Hematopoietic multipotent progenitor cell treated with erythropoietin and hydrocortisone succinate and interleukin-3 and kit ligand, for 15 days (in vitro differentiated cells): ENCODE measurements at regions not wholly inside any gene's neighbourhood (a gene's known extent, or its start where the extent isn't known, plus 50 kb on each side); places are given as distances from the start of the nearest gene placed in this dataset.
"Not testable (repeated sequence)": the region's sequence is repeated elsewhere in the genome, so short reads cannot be mapped to it uniquely, and the experiment has no call there.

Experiments used
- DNase-seq: peaks from one replicate; pipeline ENCODE4 v3.0.0-alpha.2; 2015; ENCODE audit warnings: low spot score

DNA sequence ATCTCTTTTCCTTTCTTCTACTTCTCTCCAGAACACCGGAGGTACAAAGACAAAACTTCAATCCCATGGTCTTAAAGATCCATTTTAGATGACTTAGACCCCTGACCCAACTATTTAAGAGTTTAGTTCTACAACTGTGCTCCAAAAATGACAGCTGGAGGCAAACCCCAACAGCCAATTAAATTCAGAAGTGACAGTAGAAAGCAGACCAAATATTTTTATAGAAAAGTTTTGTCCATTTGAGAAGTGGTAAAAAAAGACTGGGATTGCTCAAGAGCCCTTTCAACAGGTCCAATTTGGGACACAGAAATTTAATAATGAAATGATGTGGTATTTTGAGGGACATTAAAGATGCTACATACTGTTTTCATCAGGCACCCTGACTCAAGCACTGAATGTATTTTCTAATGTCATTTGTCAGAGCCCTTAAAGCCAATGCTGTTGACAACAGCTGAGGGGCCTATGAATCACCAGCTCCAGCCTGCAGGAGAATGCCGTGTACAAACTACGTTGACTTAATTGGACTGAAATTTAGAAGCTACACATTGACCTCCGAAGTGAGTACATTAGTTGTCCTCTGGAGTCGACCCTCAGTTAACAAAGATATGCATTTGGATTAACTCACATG, 147.5 kb upstream of the PIK3R1 start:
- no peak for DNase-seq

DNA sequence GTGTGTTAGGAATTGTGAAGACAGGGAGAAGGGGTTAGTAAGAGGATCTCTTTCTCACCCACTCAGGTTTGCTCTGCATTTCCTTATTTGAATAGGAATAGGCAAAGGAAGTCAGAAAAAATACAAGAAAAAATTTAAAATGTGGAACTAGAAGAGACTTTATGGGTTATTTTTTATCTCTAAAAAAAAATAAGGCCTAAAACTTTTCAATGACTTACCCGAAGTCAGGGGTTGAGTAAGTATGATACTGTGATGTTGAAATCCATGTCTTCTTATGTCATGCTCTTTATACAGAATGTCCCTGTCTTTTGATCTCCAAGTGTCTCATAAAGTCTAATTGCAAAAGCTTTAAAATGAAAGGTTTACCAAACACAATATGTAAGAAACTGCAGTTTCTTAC, 148.3 kb upstream of the PIK3R1 start:
- DNase-seq: no peak

- DNase-seq: no peak
These were observed 149.1 kb upstream of the PIK3R1 start for GRCh38 chr5:68066277-68066955.

DNA sequence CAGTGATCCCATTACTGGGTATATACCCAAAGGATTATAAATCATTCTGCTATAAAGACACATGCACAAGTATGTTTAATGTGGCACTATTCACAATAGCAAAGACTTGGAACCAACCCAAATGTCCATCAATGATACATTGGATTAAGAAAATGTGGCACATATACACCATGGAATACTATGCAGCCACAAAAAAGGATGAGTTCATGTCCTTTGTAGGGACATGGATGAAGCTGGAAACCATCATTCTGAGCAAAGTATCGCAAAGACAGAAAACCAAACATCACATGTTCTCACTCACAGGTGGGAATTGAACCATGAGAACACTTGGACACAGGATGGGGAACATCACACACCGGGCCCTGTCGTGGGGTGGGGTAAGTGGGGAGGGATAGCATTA, 150.2 kb upstream of the PIK3R1 start:
- DNase-seq: not testable (repeated sequence)

DNA sequence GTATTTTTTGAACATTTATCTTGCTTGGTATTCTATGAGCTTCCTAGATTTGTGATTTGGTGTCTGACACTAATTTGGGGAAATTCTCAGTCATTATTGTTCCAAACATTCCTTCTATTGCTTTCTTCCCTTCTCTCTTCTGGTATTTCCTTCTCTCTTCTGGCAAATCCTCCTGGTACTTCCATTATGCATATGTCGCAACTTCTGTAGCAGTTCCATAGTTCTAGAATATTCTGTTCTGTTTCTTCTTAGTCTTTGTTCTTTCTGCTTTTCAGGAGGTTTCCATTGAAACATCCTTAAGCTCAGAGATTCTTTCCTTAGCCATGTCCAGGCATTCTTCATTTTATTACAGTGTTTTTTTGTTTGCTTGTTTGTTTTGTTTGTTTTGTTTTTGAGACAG, 155.2 kb upstream of the PIK3R1 start:
- no peak for DNase-seq

DNA sequence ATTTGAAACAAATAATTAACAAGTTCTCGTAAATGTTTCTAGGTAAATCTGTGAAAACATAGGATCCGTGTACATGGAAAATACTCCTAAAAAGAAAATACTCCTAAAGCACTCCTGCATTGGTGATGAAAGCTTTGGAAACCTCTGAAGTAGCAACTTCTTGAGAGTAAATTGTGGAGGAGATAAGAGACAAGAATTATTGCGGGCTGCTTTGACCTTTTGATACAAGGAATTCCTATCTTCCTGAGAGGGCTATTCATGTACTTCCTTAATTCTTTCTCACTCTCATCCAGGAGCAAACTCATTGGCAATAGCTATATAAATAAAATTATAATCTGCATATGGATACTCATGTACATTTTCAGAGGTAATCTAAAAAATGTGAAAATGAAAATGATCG, 158.4 kb upstream of the PIK3R1 start:
- no peak for DNase-seq

DNA sequence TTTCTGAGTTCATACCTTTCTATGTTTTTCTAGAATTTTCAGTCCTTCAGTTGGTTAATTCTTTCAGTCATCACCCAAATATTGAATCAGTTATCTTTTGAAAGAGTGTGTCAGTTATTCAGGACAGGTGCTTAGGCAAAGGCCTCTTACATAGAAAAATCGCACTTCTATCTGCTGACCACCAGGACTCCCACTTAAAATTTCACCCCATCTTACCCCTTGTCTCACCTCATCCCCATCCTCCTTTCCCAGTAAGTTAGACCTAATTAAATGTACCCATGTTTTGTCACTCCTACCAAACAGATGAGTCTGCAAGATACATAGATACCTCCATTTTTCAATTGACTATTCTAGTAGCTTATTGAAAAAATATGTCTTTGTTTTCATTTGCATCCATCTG, 159.9 kb upstream of the PIK3R1 start:
- DNase-seq: no peak

- DNase-seq: no peak
These were observed 160.9 kb upstream of the PIK3R1 start for GRCh38 chr5:68054638-68055037.

DNA sequence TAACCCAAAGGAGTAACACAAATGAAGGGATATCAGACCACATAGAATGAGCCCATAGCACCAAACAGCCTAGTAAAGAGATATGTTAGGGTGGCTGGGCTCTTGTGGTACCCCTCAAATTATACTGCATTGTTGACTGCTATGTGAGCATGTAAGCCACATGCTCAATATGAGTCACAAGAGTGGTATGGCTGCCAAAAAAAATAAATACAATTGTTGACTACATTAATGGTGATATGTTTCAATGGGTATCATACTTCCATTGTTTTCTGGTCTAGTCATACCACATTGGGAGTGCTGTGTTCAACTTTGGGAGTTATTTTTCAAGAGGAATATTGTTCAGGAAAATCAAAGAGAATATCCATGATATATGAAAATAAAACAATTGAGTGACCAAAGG, 162.4 kb upstream of the PIK3R1 start:
- DNase-seq: no peak

DNA sequence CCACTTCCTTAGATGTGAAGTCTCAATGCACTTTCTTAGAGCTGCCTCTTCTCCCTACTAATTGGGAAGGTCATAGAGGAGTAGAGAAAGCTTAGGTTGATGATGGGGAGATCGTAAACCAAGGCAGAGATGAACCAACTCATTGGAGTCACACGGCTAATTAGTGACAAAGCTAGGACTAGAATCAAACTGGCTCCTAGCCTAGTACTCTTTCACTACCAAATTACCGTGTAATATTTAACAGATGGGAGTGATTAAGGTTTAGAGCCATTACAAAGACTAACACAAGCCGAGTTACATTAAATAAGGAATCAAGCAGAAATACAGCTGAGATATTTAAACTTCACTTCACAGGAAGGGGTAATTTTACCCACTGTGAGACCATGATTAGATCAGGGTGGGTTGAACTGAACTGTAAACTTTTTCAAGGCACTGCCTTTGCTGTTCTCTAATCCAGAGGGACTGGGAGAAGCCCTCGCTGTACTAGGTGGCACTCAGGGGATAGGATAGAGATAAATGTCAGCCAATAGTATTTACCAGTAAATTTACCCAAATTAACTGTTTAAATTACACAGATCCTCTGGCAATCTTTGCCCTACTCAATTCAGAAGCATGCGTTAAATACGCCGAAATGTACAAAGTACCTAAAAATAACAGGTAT, 166.4 kb upstream of the PIK3R1 start:
- no peak for DNase-seq

GRCh38 chr5:68048516-68048915, 167.0 kb upstream of the PIK3R1 start:
- DNase-seq: no peak

DNA sequence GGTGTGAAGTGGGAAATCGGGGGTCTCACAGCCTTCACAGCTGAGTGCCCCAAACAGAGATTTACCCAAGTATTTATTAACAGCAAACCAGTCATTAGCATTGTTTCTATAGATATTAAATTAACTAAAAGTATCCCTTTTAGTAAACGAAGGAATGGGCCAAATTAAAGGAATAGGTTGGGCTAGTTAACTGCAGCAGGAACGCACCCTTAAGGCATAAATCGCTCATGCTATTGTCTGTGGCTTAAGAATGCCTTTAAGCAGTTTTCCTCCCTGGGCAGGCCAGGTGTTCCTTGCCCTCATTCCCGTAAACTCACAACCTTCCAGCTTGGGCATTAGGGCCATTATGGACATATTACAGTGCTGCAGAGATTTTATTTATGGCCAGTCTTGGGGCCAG, 167.5 kb upstream of the PIK3R1 start:
- DNase-seq: not testable (repeated sequence)

DNA sequence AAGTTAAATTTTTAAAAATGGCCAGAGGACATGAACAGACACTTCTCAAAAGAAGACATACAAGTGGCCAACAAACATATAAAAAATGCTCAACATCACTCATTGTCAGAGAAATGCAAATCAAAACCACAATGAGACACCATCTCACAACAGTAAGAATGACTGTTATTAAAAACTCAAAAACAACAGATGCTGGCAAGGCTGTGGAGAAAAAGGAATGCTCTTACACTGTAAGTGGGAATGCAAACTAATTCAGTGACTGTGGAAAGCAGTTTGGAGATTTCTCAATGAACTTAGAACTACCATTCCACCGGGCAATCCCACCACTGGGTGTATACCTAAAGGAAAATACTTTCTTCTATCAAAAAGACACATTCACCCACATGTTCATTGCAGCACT, 168.5 kb upstream of the PIK3R1 start:
- DNase-seq: no peak

DNA sequence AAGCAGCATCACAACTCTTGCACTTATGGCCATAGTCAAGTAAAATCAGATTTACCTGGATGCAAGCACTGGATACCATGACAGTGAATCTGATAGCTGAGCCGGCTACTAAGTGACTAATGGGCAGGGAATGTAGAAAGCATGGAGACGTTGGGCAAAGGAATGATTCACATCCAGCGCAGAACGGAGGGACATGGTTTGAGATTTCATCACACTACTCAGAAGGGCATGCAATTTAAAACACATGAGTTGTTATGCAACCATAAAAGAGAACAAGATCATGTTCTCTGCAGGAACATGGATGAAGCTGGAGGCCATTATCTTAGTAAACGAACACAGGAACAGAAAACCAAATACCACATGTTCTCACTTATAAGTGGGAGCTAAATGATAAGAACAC, 169.1 kb upstream of the PIK3R1 start:
- DNase-seq: no peak

- no peak for DNase-seq
These were observed 174.3 kb upstream of the PIK3R1 start for GRCh38 chr5:68041293-68041692.

- no peak for DNase-seq
These were observed 178.0 kb upstream of the PIK3R1 start for GRCh38 chr5:68037546-68037945.

DNA sequence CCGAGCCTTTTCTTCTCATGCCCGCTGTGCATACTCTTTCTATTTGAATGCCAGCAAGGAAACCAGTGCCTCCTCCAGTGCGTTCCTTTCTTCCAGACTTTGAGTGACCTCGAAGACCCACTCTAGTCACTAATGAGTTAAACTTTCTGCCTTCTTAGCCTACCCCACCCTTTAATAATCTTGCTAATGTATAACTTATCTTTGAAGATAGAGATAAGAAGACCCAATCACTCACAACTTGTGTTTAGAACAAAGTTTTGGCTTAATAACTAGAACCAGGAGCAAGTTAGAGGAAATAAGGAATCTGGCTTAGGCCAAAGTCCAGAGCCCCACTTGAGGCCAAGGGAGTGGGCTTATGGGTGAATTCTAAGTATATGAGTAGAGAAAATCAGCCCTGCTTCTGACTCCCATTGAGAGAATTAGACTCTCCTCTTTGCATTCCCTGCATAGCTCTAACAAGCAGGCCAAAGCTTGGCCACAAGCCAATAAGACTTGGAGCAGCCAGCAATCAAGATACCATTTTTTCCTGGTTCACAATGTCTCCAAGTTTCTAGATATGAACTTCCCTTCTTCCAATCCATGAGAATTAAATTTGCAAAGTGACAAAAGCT, 181.5 kb upstream of the PIK3R1 start:
- DNase-seq: no peak

DNA sequence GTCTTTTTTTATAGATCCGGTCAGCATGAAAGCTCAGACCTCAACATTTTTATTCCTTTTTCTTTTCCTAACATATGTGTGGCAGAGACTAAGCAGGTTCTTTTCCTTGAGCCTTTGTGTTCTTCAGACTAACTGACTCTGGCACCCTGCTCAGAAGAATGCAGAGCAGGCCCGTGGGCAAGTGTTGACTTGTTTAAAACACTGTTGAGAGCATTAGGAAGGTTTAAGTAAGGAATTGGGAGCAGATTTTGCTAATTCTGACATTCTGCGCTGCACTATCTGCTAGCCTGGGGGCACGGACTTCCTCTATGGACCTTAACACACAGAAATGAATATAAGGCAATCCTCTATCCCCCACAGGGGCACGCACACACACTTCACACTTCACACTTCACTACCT, 182.5 kb upstream of the PIK3R1 start:
- no peak for DNase-seq

DNA sequence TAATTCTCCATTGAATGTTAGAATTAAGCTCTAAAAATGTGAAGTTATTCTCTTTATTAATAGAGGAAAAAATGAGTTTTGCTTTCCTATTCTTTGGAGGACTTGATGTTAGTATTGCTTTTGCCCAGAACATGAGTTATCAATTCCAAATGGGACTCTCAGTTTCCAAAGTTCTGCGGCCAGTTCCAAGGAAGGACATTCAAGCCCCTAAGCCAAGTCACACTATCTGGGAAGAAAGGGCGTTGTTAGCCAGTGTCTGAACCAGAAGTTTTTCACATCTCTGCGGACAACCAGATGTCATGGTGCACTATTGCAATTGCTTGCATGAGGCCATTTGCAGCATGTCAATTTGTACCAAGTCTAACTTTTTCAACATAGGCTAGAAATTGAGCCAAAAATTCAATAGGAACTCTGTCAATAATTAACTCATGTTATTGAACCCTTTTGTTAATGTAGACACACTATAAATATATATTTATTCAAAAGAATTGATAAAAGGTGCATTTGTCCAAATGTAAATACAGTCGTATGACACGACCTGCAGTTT, 183.3 kb upstream of the PIK3R1 start:
- no peak for DNase-seq

DNA sequence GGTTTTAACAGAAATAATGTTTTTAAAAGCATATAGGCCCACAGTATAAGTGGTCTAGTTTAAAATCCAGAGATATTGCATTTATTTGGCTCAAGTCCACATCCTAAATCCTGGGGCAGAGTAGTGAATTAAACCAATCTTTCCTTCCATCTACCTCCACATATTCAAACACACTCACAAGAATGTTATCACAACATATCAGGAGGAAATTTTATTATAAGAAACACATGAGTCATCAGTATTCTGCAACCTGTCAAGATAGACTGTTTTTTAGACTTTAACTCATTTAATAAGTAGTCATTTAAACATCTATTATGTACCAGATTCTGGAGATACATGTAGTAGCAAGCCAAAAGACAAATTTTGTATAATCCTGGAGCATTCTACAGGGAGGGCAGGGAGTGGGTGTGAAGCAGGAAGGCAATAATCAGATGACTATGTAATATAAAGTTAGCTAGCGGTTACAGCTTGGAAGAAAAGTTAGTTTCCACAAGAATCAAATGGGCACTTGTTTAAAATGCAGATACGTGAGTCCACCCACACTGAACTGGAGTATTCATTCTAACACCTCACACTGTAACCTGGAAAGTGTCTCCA, 187.3 kb upstream of the PIK3R1 start:
- DNase-seq: no peak

DNA sequence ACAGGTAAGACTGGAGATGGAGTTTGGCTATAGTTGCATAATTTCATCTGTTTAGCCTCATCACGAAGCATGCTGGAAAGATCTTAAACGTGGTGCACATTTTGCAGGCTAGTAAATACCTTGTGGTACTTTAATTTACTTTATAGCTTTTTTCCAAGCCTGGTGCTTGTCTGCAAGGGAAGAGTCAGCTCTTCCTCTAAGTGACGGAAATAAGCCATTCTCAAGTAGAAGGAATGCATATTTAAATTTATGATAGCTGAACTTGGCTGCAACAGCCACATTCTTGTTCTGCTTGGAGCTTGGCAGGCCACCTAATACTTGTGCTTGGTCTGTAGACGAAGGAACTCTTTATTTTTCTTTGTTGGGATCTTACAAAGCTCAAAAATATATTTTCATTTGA, 188.0 kb upstream of the PIK3R1 start:
- DNase-seq: no peak

- no peak for DNase-seq
These were observed 189.3 kb upstream of the PIK3R1 start for GRCh38 chr5:68026092-68026885.
